SK-N-SH (cell line): ENCODE measurements at regions not wholly inside any gene's neighbourhood (a gene's known extent, or its start where the extent isn't known, plus 50 kb on each side); places are given as distances from the start of the nearest gene placed in this dataset.

Source experiments
- CTCF ChIA-PET: fragments of 300-600, 350-600 bp; formaldehyde crosslinking; extraction: SDS; loops from one replicate; lab custom pipeline; 2021; lab: Yijun Ruan, JAX
- POLR2A ChIA-PET: fragments of 350-600 bp; sonication (Branson Sonifier 250); formaldehyde crosslinking; extraction: SDS; loops from one replicate; lab custom pipeline; 2020; ENCODE audit warnings: antibody characterized with exemption, inconsistent platforms; lab: Yijun Ruan, JAX
- DNase-seq: peaks from one replicate; pipeline ENCODE4 v3.0.0; 2012
- H2AFZ ChIP-seq: fragments of 200-600 bp; sonication (generic); 2 replicates; pipeline ENCODE4 v1.8.1; 2016; ENCODE audit warnings: antibody characterized with exemption, mild to moderate bottlenecking, low read depth
- H3F3A ChIP-seq: fragments of 200-600 bp; sonication (generic); replicated peaks from 2 replicates; pipeline ENCODE3; 2016; ENCODE audit warnings: antibody characterized with exemption, mild to moderate bottlenecking; ENCODE audit not compliant: insufficient read depth
- H3K27ac ChIP-seq, 2 experiments: fragments of 200-500 bp in 1 of 2; fragments of 200-600 bp in 1 of 2; sonication (Bioruptor generic) in 1 of 2; sonication (generic), shearing (Covaris generic) in 1 of 2; 2 replicates each; pipeline versions ENCODE4 v1.5.1 to v1.6.1; 2014 to 2016; ENCODE audit warnings: low read depth in 2 of 2, inconsistent platforms in 1 of 2, low read length in 1 of 2, mild to moderate bottlenecking in 1 of 2, mixed read lengths in 1 of 2
- H3K27me3 ChIP-seq: fragments of 200-600 bp; sonication (generic), shearing (Covaris generic); 2 replicates; pipeline ENCODE4 v1.6.1; 2016; ENCODE audit warnings: mixed run types; ENCODE audit not compliant: insufficient read depth
- H3K36me3 ChIP-seq, 2 experiments: fragments of 200-500 bp in 1 of 2; fragments of 200-600 bp in 1 of 2; sonication (Bioruptor generic) in 1 of 2; sonication (generic) in 1 of 2; replicated peaks in 1 of 2; 2 replicates each; pipeline versions ENCODE3 to v1.5.1; 2014 to 2016; ENCODE audit warnings: low read length in 1 of 2, mild to moderate bottlenecking in 1 of 2; ENCODE audit not compliant: insufficient read depth in 2 of 2, control insufficient read depth in 1 of 2
- H3K4me1 ChIP-seq, 2 experiments: fragments of 200-500 bp in 1 of 2; fragments of 200-600 bp in 1 of 2; sonication (Bioruptor generic) in 1 of 2; sonication (generic), shearing (Covaris generic) in 1 of 2; 2 replicates each; pipeline versions ENCODE4 v1.5.1 to v1.6.1; 2014 to 2016; ENCODE audit warnings: low read depth in 1 of 2, low read length in 1 of 2, mixed run types in 1 of 2; ENCODE audit not compliant: insufficient read depth in 2 of 2, control insufficient read depth in 1 of 2
- H3K4me2 ChIP-seq: fragments of 200-600 bp; sonication (generic), shearing (Covaris generic); 2 replicates; pipeline ENCODE4 v1.6.1; 2017; ENCODE audit warnings: mixed run types
- H3K4me3 ChIP-seq, 2 experiments: fragments of 200-500 bp in 1 of 2; fragments of 200-600 bp in 1 of 2; sonication (Bioruptor generic) in 1 of 2; sonication (generic), shearing (Covaris generic) in 1 of 2; 2 replicates each; pipeline versions ENCODE4 v1.5.1 to v1.8.1; 2014 to 2016; ENCODE audit warnings: low read depth in 2 of 2, inconsistent platforms in 1 of 2, low read length in 1 of 2, mild to moderate bottlenecking in 1 of 2, mixed read lengths in 1 of 2, moderate library complexity in 1 of 2
- H3K79me2 ChIP-seq: fragments of 200-600 bp; sonication (generic); 2 replicates; pipeline ENCODE4 v1.8.1; 2017; ENCODE audit warnings: mild to moderate bottlenecking; ENCODE audit not compliant: insufficient read depth
- H3K9ac ChIP-seq: fragments of 200-600 bp; sonication (generic); 2 replicates; pipeline ENCODE4 v1.6.1; 2017; ENCODE audit warnings: mixed run types
- H3K9me2 ChIP-seq: fragments of 200-600 bp; sonication (generic); 2 replicates; pipeline ENCODE4 v1.6.1; 2017; ENCODE audit warnings: mixed run types
- H3K9me3 ChIP-seq: fragments of 200-600 bp; sonication (generic); 2 replicates; pipeline ENCODE4 v1.6.1; 2017; ENCODE audit warnings: mixed run types, mild to moderate bottlenecking, moderate library complexity
- H4K20me1 ChIP-seq: fragments of 200-600 bp; sonication (generic); 2 replicates; pipeline ENCODE4 v1.6.1; 2017; ENCODE audit warnings: mild to moderate bottlenecking, mixed run types; ENCODE audit not compliant: insufficient read depth
- EP300 ChIP-seq, 2 experiments: IDR thresholded peaks; 2 replicates each; pipeline versions ENCODE4 v1.4.0 to v1.6.1; 2012; ENCODE audit warnings: borderline replicate concordance in 1 of 2, low read depth in 1 of 2, low read length in 1 of 2
- FOSL2 ChIP-seq: IDR thresholded peaks from 2 replicates; pipeline ENCODE4 v1.4.0; 2012; ENCODE audit warnings: low read depth, mild to moderate bottlenecking, moderate library complexity, borderline replicate concordance
- GABPA ChIP-seq: IDR thresholded peaks from 2 replicates; pipeline ENCODE4 v1.4.0; 2012; ENCODE audit warnings: low read depth, mild to moderate bottlenecking
- JUND ChIP-seq: IDR thresholded peaks from 2 replicates; pipeline ENCODE4 v1.4.0; 2012
- MEF2A ChIP-seq: IDR thresholded peaks from 2 replicates; pipeline ENCODE4 v1.4.0; 2012; ENCODE audit warnings: low read depth, borderline replicate concordance
- NFIC ChIP-seq: IDR thresholded peaks from 2 replicates; pipeline ENCODE4 v1.4.0; 2012; ENCODE audit warnings: borderline replicate concordance
- POLR2AphosphoS5 ChIP-seq: IDR thresholded peaks from 2 replicates; pipeline ENCODE4 v1.6.1; 2012; ENCODE audit warnings: low read depth, low read length
- RXRA ChIP-seq: IDR thresholded peaks from 2 replicates; pipeline ENCODE4 v1.4.0; 2012; ENCODE audit warnings: low read depth, mild to moderate bottlenecking, borderline replicate concordance
- SIN3A ChIP-seq: IDR thresholded peaks from 2 replicates; pipeline ENCODE4 v1.6.1; 2012; ENCODE audit warnings: low read depth, mild to moderate bottlenecking, low read length, moderate library complexity, borderline replicate concordance
- TCF12 ChIP-seq: IDR thresholded peaks from 2 replicates; pipeline ENCODE4 v1.4.0; 2012
- TEAD4 ChIP-seq: IDR thresholded peaks from 2 replicates; pipeline ENCODE4 v1.4.0; 2012; ENCODE audit warnings: mild to moderate bottlenecking, borderline replicate concordance; ENCODE audit not compliant: insufficient read depth
- WGBS: methylation state at CpG from one replicate; pipeline ENCODE4 v1.1.6; 2017; ENCODE audit warnings: low lambda C conversion rate; 5-methylcytosine and 5-hydroxymethylcytosine counted together
- TF ChIP-seq, protein P1 (sequence below): fragments of 150-350 bp; IDR thresholded peaks from 2 replicates; pipeline ENCODE4 v1.6.1; 2017; ENCODE audit warnings: antibody characterized with exemption, low read length, low read depth, borderline replicate concordance
- TF ChIP-seq, protein P2 (sequence below): IDR thresholded peaks from 2 replicates; pipeline ENCODE4 v1.4.0; 2012; ENCODE audit warnings: low read depth, borderline replicate concordance
- TF ChIP-seq, protein P3 (sequence below): IDR thresholded peaks from 2 replicates; pipeline ENCODE4; 2012

DNA sequence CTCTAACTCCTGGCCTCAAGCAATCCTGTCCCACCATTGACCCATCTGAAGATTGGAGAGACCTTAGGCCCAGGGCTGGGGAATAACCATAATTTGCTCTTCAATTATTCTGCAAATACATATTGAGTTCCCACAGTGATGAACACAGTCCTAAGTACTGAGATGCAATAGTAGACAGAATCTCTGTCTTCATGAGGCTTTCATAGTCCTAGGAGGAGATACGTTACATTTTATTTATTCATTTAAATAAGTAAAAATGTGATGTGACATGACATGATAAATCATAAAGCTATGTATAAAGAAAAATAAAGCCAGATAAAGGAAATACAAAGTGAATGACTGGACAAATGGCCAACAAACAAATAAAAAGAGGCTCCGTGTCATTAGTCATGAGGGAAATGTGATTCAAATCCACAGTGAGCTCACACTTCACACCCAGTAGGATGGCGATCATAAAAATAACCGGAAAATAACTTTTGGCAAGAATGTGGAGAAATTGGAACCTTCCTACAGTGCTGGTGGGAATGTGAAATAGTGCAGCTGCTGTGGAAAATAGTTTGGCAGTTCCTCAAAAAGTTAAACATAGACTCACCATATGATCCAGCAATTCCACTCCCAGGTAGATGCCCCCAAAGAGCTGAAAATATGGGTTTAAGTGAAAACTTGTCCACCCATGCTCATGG, 52.1 kb upstream of the JCAD start:
- Histone ChIP-seq H3K27ac (peak overlapping the region in 1 of 2 experiments; percentile 67; a peak in 2 of 4 replicates), H3K4me2 (no peak overlapping the region), H3F3A (peaks cover 14% of the 10 kb centered on the region), H3K4me1 (peaks cover 0 to 18% of the 10 kb centered on the region in 2 experiments; a peak in 1 of 4 replicates), H3K9ac (no peak overlapping the region), H4K20me1 (no peaks in the 10 kb centered on the region), H3K27me3 (no peaks in the 10 kb centered on the region), H3K4me3 (no peak overlapping the region), H3K36me3 (no peaks in the 10 kb centered on the region), H3K79me2 (no peaks in the 10 kb centered on the region), H3K9me2 (no peaks in the 10 kb centered on the region), H2AFZ (no peak overlapping the region), H3K9me3 (no peaks in the 10 kb centered on the region)
- 16% methylated on average over 4 of the region's 4 CpGs for WGBS
- TF ChIP-seq, protein P1, sequence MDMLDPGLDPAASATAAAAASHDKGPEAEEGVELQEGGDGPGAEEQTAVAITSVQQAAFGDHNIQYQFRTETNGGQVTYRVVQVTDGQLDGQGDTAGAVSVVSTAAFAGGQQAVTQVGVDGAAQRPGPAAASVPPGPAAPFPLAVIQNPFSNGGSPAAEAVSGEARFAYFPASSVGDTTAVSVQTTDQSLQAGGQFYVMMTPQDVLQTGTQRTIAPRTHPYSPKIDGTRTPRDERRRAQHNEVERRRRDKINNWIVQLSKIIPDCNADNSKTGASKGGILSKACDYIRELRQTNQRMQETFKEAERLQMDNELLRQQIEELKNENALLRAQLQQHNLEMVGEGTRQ: no peak
- TF ChIP-seq, protein P2, sequence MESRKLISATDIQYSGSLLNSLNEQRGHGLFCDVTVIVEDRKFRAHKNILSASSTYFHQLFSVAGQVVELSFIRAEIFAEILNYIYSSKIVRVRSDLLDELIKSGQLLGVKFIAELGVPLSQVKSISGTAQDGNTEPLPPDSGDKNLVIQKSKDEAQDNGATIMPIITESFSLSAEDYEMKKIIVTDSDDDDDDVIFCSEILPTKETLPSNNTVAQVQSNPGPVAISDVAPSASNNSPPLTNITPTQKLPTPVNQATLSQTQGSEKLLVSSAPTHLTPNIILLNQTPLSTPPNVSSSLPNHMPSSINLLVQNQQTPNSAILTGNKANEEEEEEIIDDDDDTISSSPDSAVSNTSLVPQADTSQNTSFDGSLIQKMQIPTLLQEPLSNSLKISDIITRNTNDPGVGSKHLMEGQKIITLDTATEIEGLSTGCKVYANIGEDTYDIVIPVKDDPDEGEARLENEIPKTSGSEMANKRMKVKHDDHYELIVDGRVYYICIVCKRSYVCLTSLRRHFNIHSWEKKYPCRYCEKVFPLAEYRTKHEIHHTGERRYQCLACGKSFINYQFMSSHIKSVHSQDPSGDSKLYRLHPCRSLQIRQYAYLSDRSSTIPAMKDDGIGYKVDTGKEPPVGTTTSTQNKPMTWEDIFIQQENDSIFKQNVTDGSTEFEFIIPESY: peak; percentile 33; the same call in 1 of the 2 replicates
- peak in 1 of 2 experiments; percentile 58; a peak in 1 of 4 replicates for TF ChIP-seq EP300 (IDR thresholded peaks at IDR 0.05; ENCODE audit: borderline replicate concordance in 1 of 2, low read depth in 1 of 2, low read length in 1 of 2)
- TF ChIP-seq JUND: peak; percentile 59
- TF ChIP-seq RXRA: no peak; the same call in 1 of the 2 replicates
- peak; percentile 77 for TF ChIP-seq TCF12
- peak; percentile 52; the same call in 1 of the 2 replicates for TF ChIP-seq MEF2A
- peak; percentile 82 for TF ChIP-seq NFIC
- TF ChIP-seq, protein P3, sequence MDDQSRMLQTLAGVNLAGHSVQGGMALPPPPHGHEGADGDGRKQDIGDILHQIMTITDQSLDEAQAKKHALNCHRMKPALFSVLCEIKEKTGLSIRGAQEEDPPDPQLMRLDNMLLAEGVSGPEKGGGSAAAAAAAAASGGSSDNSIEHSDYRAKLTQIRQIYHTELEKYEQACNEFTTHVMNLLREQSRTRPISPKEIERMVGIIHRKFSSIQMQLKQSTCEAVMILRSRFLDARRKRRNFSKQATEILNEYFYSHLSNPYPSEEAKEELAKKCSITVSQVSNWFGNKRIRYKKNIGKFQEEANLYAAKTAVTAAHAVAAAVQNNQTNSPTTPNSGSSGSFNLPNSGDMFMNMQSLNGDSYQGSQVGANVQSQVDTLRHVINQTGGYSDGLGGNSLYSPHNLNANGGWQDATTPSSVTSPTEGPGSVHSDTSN: peak; percentile 78
- peak; percentile 16; the same call in 1 of the 2 replicates for TF ChIP-seq POLR2AphosphoS5
- TF ChIP-seq FOSL2: peak; percentile 49; the same call in 1 of the 2 replicates
- no peak for TF ChIP-seq SIN3A
- peak; percentile 72; the same call in 1 of the 2 replicates for TF ChIP-seq TEAD4
- no peak for TF ChIP-seq GABPA
- ChIA-PET POLR2A (no interaction called here), CTCF (no interaction called here)
- no peak for DNase-seq
